ENCODE measurements at regions not wholly inside any gene's neighbourhood (a gene's known extent, or its start where the extent isn't known, plus 50 kb on each side); places are given as distances from the start of the nearest gene placed in this dataset.
"Not testable (repeated sequence)": the region's sequence is repeated elsewhere in the genome, so short reads cannot be mapped to it uniquely, and the experiment has no call there.

DNA sequence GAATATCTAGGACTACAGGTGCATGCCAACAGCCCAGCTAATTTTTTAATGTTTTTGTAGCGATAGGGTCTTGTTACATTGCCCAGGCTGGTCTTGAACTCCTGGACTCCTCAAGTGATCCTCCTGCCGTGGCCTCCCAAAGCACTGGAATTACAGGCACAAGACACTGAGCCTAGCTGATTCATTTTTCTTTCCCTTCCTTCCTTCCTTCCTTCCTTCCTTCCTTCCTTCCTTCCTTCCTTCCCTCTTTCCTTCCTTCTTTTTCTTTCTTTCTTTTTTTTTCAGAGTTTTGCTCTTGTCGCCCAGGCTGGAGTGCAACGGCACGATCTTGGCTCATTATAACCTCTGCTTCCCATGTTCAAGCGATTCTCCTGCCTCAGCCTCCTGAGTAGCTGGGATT lies 110.9 kb downstream of the OLIG3 start:
- H3K9me3 Mint-ChIP-seq; H3K4me1 Mint-ChIP-seq; H3K27ac Mint-ChIP-seq; H3K4me3 Mint-ChIP-seq; DNase-seq (ENCODE audit: low spot score in 2 of 2); ATAC-seq (ENCODE audit: low read depth); H3K36me3 Mint-ChIP-seq; H3K27me3 Mint-ChIP-seq: not testable (repeated sequence)

DNA sequence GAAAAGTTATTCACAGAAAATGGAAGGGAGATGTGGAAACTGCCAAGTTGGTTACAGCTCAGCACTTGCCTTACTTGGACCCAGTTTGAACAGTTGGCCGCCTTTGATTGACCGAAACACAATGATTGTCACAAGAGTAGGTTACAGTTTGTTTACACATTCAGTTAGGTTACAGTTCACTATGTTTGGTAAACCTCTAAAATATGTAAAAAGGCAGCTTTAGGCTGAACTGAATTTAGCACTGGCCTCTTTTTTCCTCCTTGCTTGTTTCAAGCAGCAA lies 116.2 kb downstream of the OLIG3 start:
- Mint-ChIP-seq H3K36me3 (no peaks in the 10 kb centered on the region), H3K27me3 (no peaks in the 10 kb centered on the region), H3K4me1 (no peaks in the 10 kb centered on the region), H3K9me3 (no peaks in the 10 kb centered on the region), H3K4me3 (no peak overlapping the region), H3K27ac (no peak overlapping the region)
- ATAC-seq (ENCODE audit: low read depth) (no peak), DNase-seq (ENCODE audit: low spot score in 2 of 2) (no peak)

- ATAC-seq (ENCODE audit: low read depth), result no peak
- Mint-ChIP-seq H3K36me3 (no peaks in the 10 kb centered on the region), H3K4me1 (peaks cover 9% of the 10 kb centered on the region), H3K9me3 (no peaks in the 10 kb centered on the region), H3K27ac (no peak overlapping the region), H3K27me3 (no peaks in the 10 kb centered on the region), H3K4me3 (no peak overlapping the region)
- no peak for DNase-seq (ENCODE audit: low spot score in 2 of 2)
These were observed 120.9 kb downstream of the OLIG3 start for GRCh38 chr6:137373296-137373695.

- ATAC-seq (ENCODE audit: low read depth), result no peak
- H3K27ac Mint-ChIP-seq, result no peak overlapping the region
- H3K36me3 Mint-ChIP-seq, result no peaks in the 10 kb centered on the region
These were observed 121.7 kb downstream of the OLIG3 start for GRCh38 chr6:137372532-137372931.

DNA sequence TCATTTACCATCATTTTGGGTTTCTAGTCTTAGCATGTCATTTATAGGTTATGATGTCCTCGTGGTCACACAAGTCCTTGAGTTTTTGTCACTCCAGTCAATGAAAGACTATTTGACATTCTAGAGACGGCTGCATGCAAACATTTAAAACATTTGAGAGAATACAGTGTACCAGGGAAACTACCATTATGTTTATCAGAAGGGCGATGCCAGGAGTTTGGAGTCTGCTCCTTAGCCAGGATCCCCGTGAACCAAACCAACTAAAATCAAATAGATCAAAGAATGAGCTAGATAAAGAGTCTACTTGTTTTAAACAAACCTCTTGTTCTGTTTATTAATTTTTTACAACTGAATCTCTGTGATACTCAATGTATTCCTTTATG lies 122.6 kb downstream of the OLIG3 start:
- no peak overlapping the region for H3K27ac Mint-ChIP-seq
- DNase-seq (ENCODE audit: low spot score in 2 of 2), result no peak
- no peak overlapping the region for H3K4me3 Mint-ChIP-seq
- ATAC-seq (ENCODE audit: low read depth), result no peak
- peaks cover 9% of the 10 kb centered on the region for H3K4me1 Mint-ChIP-seq
- no peaks in the 10 kb centered on the region for H3K36me3 Mint-ChIP-seq
- H3K9me3 Mint-ChIP-seq, result no peaks in the 10 kb centered on the region
- H3K27me3 Mint-ChIP-seq, result no peaks in the 10 kb centered on the region

More at GRCh38 chr6:137372532-137372931, 121.7 kb downstream of the OLIG3 start:
- H3K27me3 Mint-ChIP-seq, result no peaks in the 10 kb centered on the region
- peaks cover 9% of the 10 kb centered on the region for H3K4me1 Mint-ChIP-seq
- no peak overlapping the region for H3K4me3 Mint-ChIP-seq
- H3K9me3 Mint-ChIP-seq, result no peaks in the 10 kb centered on the region
- DNase-seq (ENCODE audit: low spot score in 2 of 2), result no peak

- Mint-ChIP-seq H3K36me3 (no peaks in the 10 kb centered on the region), H3K4me1 (peaks cover 9% of the 10 kb centered on the region), H3K4me3 (no peak overlapping the region), H3K9me3 (no peaks in the 10 kb centered on the region), H3K27me3 (no peaks in the 10 kb centered on the region), H3K27ac (peak overlapping the region; percentile 19)
- no peak for DNase-seq (ENCODE audit: low spot score in 2 of 2)
- ATAC-seq (ENCODE audit: low read depth), result peak; percentile 70
These were observed 123.1 kb downstream of the OLIG3 start for GRCh38 chr6:137370871-137371633.

- Mint-ChIP-seq H3K36me3 (no peaks in the 10 kb centered on the region), H3K27me3 (no peaks in the 10 kb centered on the region), H3K27ac (no peak overlapping the region), H3K9me3 (no peaks in the 10 kb centered on the region), H3K4me3 (no peak overlapping the region), H3K4me1 (peaks cover 9% of the 10 kb centered on the region)
- ATAC-seq (ENCODE audit: low read depth) (no peak), DNase-seq (ENCODE audit: low spot score in 2 of 2) (no peak)
These were observed 125.1 kb downstream of the OLIG3 start for GRCh38 chr6:137369136-137369535.

DNA sequence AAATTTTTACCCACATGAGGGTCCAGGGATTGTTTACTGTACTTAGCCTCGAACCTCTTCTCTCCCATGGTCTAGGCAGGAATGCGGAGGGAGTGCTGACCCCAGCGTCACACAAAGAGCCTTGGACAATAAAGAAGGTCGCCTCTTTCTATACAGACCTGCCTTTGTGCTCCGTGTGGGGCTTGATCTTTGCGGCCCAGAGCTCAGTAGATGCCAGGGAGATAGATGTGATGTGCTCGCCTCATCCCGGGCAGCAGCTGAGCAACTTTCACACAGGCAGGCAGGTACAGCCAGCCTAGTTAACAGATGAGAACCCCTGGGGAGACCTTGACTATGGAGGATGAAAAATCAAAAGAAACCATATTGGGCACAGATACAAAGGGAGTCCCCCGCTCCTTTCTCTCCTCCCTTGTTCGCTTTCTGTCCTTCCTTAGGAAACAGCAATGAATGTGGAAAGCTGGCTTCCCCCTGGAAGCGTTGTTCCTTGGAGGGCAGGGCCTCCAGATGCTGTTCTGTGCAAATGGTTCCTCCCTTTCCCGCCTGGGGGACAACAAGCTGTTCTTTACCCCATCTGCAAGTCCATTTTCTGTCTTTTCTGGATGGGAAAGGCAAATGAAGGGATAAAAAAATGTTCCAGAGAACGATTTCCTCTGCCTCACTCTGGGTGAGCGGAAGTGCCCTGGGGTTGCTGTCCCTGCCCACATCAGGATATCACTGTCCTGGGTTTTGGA lies 128.3 kb downstream of the OLIG3 start:
- no peak overlapping the region for H3K27ac Mint-ChIP-seq
- H3K27me3 Mint-ChIP-seq, result no peaks in the 10 kb centered on the region
- H3K36me3 Mint-ChIP-seq, result no peaks in the 10 kb centered on the region
- ATAC-seq (ENCODE audit: low read depth), result no peak
- no peaks in the 10 kb centered on the region for H3K9me3 Mint-ChIP-seq
- H3K4me1 Mint-ChIP-seq, result peaks cover 6% of the 10 kb centered on the region
- no peak overlapping the region for H3K4me3 Mint-ChIP-seq
- DNase-seq (ENCODE audit: low spot score in 2 of 2), result no peak

DNA sequence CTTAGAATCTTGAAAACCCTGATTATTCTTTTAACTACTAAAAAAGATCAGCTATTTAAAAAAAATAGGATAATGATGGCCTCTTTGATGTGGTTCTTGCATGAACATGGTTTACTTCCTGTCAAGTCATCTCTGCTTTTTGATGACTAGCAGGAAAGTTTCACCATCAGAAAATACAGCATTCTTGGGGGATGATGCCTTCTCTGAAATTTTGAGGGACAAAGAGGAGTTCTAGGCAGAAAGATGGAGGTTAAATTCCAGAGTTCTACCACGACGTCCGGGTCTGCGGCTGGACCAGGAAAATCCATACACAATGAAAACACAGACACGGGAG lies 130.4 kb downstream of the OLIG3 start:
- no peaks in the 10 kb centered on the region for H3K27me3 Mint-ChIP-seq

GRCh38 chr6:137362878-137363804 lies 131.1 kb downstream of the OLIG3 start:
- no peaks in the 10 kb centered on the region for H3K9me3 Mint-ChIP-seq
- H3K27me3 Mint-ChIP-seq, result no peaks in the 10 kb centered on the region
- DNase-seq (ENCODE audit: low spot score in 2 of 2) (no peak), ATAC-seq (ENCODE audit: low read depth) (no peak)
- H3K27ac Mint-ChIP-seq, result no peak overlapping the region
- H3K4me3 Mint-ChIP-seq, result no peak overlapping the region
- H3K4me1 Mint-ChIP-seq, result peaks cover 2% of the 10 kb centered on the region
- no peaks in the 10 kb centered on the region for H3K36me3 Mint-ChIP-seq

More for the DNA sequence above, 130.4 kb downstream of the OLIG3 start:
- Mint-ChIP-seq H3K4me3 (no peak overlapping the region), H3K36me3 (no peaks in the 10 kb centered on the region), H3K27ac (no peak overlapping the region), H3K9me3 (no peaks in the 10 kb centered on the region), H3K4me1 (peaks cover 2% of the 10 kb centered on the region)
- DNase-seq (ENCODE audit: low spot score in 2 of 2), result no peak
- ATAC-seq (ENCODE audit: low read depth), result no peak

- H3K27ac Mint-ChIP-seq, result no peak overlapping the region
- DNase-seq (ENCODE audit: low spot score in 2 of 2) (no peak), ATAC-seq (ENCODE audit: low read depth) (no peak)
- H3K27me3 Mint-ChIP-seq, result no peaks in the 10 kb centered on the region
- H3K4me1 Mint-ChIP-seq, result peaks cover 2% of the 10 kb centered on the region
- no peaks in the 10 kb centered on the region for H3K36me3 Mint-ChIP-seq
- H3K9me3 Mint-ChIP-seq, result no peaks in the 10 kb centered on the region
- no peak overlapping the region for H3K4me3 Mint-ChIP-seq
These were observed 132.5 kb downstream of the OLIG3 start for GRCh38 chr6:137361701-137362100.

DNA sequence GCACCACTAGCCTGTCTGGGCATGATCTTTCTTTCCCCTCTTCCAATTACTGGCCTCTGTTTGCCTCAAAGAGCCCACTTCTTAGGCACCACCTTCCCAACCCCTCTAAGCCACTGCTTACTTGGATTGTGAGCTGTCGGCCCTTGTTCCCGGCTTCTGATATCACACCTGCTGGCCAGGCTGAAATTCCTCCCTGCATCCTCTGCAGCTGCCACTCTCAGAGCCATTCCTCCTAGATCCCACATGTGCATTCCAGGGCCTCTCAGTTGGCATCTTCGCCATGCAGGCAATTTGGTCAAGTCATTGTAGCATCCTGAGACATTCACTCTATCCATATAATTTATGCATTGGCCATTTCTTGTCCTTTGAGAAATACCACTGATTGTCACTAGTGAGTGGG lies 135.9 kb downstream of the OLIG3 start:
- H3K27me3 Mint-ChIP-seq, result no peaks in the 10 kb centered on the region
- no peaks in the 10 kb centered on the region for H3K36me3 Mint-ChIP-seq
- peaks cover 11% of the 10 kb centered on the region for H3K4me1 Mint-ChIP-seq
- ATAC-seq (ENCODE audit: low read depth), result no peak
- no peaks in the 10 kb centered on the region for H3K9me3 Mint-ChIP-seq
- H3K4me3 Mint-ChIP-seq, result no peak overlapping the region
- H3K27ac Mint-ChIP-seq, result no peak overlapping the region
- DNase-seq (ENCODE audit: low spot score in 2 of 2), result no peak

DNA sequence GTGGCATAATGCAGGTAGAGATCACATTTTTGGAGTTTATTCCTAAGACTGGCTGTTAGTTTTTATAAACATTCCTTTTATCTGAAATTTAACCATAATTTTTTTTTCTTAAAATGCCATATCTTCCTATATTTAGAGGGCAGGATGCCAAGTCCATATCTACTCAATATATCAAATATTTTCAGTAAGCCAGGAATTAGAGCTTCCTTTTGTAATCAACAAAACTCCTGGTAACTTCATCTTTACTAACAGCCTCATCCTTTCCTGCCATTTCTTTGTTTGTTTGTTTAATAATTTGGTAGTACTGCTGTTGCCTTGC lies 136.3 kb downstream of the OLIG3 start:
- Mint-ChIP-seq H3K4me3 (no peak overlapping the region), H3K36me3 (no peaks in the 10 kb centered on the region), H3K9me3 (no peaks in the 10 kb centered on the region), H3K4me1 (peaks cover 13% of the 10 kb centered on the region), H3K27ac (no peak overlapping the region), H3K27me3 (no peaks in the 10 kb centered on the region)
- DNase-seq (ENCODE audit: low spot score in 2 of 2) (no peak), ATAC-seq (ENCODE audit: low read depth) (no peak)

- H3K27me3 Mint-ChIP-seq, result no peaks in the 10 kb centered on the region
- H3K4me1 Mint-ChIP-seq, result peaks cover 14% of the 10 kb centered on the region
- ATAC-seq (ENCODE audit: low read depth) (no peak), DNase-seq (ENCODE audit: low spot score in 2 of 2) (no peak)
- H3K36me3 Mint-ChIP-seq, result no peaks in the 10 kb centered on the region
- H3K4me3 Mint-ChIP-seq, result no peak overlapping the region
- no peaks in the 10 kb centered on the region for H3K9me3 Mint-ChIP-seq
- no peak overlapping the region for H3K27ac Mint-ChIP-seq
These were observed 136.8 kb downstream of the OLIG3 start for GRCh38 chr6:137357263-137357947.

Measured in memory B cell (primary cell).